Thyroid gland (tissue), 4 donors: ENCODE measurements at regions not wholly inside any gene's neighbourhood (a gene's known extent, or its start where the extent isn't known, plus 50 kb on each side); places are given as distances from the start of the nearest gene placed in this dataset.

Source experiments
- CTCF ChIP-seq, 6 experiments: fragments of 200-600 bp in 3 of 6; fragments of 450-650 bp in 3 of 6; sonication (generic) in 3 of 6; IDR thresholded peaks; one replicate each; pipeline ENCODE4 v1.5.1; 2016 to 2019; ENCODE audit warnings: antibody characterized with exemption in 6 of 6, mild to moderate bottlenecking in 2 of 6, inconsistent platforms in 1 of 6, moderate library complexity in 1 of 6
- POLR2A ChIP-seq, 2 donors: fragments of 450-650 bp; IDR thresholded peaks; one replicate each; pipeline ENCODE4 v1.6.1; 2017; ENCODE audit warnings: antibody characterized with exemption in 2 of 2, mild to moderate bottlenecking in 2 of 2, moderate library complexity in 1 of 2

- TF ChIP-seq CTCF (IDR thresholded peaks at IDR 0.05) (no peak), POLR2A (IDR thresholded peaks at IDR 0.05) (no peak)
Observed at GRCh38 chr12:4828176-4828575, 81.5 kb upstream of the KCNA1 start.
